Large intestine (tissue), 3 donors: ENCODE measurements at regions not wholly inside any gene's neighbourhood (a gene's known extent, or its start where the extent isn't known, plus 50 kb on each side); places are given as distances from the start of the nearest gene placed in this dataset.

Experiments
- DNase-seq, 2 donors: peaks; one replicate each; pipeline versions ENCODE4 v3.0.0 to v3.0.0-alpha.2; 2013
- H3K27ac ChIP-seq: one replicate; pipeline ENCODE4 v1.5.1; 2013; ENCODE audit warnings: low read length
- H3K27me3 ChIP-seq: 2 replicates; pipeline ENCODE4 v1.6.1; 2013; ENCODE audit warnings: low read length; ENCODE audit not compliant: control insufficient read depth, insufficient read depth
- H3K36me3 ChIP-seq: 2 replicates; pipeline ENCODE4 v1.6.1; 2013; ENCODE audit warnings: low read length; ENCODE audit not compliant: control insufficient read depth, insufficient read depth
- H3K4me1 ChIP-seq: one replicate; pipeline ENCODE4 v1.6.1; 2013; ENCODE audit warnings: low read length; ENCODE audit not compliant: control insufficient read depth, insufficient read depth
- H3K4me3 ChIP-seq: one replicate; pipeline ENCODE4 v1.5.1; 2013; ENCODE audit warnings: low read length
- H3K9me3 ChIP-seq: one replicate; pipeline ENCODE4 v1.6.1; 2013; ENCODE audit warnings: mild to moderate bottlenecking, low read depth, low read length, moderate library complexity; ENCODE audit not compliant: control insufficient read depth
- WGBS: methylation state at CpG from one replicate; pipeline ENCODE4 v1.1.5; 2013; ENCODE audit warnings: low lambda C conversion rate; ENCODE audit not compliant: insufficient coverage; 5-methylcytosine and 5-hydroxymethylcytosine counted together

- H3K36me3 ChIP-seq: no peaks in the 10 kb centered on the region
Measured at GRCh38 chr17:70256751-70257150, 87.4 kb downstream of the KCNJ2 start.

GRCh38 chr17:70258465-70258864 lies 89.1 kb downstream of the KCNJ2 start:
- Histone ChIP-seq H3K9me3 (no peaks in the 10 kb centered on the region), H3K4me3 (no peak overlapping the region), H3K4me1 (no peaks in the 10 kb centered on the region), H3K36me3 (no peaks in the 10 kb centered on the region), H3K27ac (no peak overlapping the region), H3K27me3 (no peaks in the 10 kb centered on the region)
- no peak for DNase-seq

More at GRCh38 chr17:70256751-70257150, 87.4 kb downstream of the KCNJ2 start:
- Histone ChIP-seq H3K4me3 (no peak overlapping the region), H3K27me3 (no peaks in the 10 kb centered on the region), H3K27ac (no peak overlapping the region), H3K4me1 (no peaks in the 10 kb centered on the region), H3K9me3 (no peaks in the 10 kb centered on the region)
- DNase-seq: no peak
- WGBS: 100% methylated on average over 1 of the region's 2 CpGs

GRCh38 chr17:70259400-70259799 lies 90.1 kb downstream of the KCNJ2 start:
- no peak for DNase-seq

GRCh38 chr17:70261170-70261569 lies 91.8 kb downstream of the KCNJ2 start:
- WGBS: no CpG with 5 or more reads among the region's 3 CpGs
- Histone ChIP-seq H3K27me3 (no peaks in the 10 kb centered on the region), H3K9me3 (no peaks in the 10 kb centered on the region)

More at GRCh38 chr17:70259400-70259799, 90.1 kb downstream of the KCNJ2 start:
- Histone ChIP-seq H3K9me3 (no peaks in the 10 kb centered on the region), H3K27me3 (no peaks in the 10 kb centered on the region), H3K36me3 (no peaks in the 10 kb centered on the region), H3K4me3 (no peak overlapping the region), H3K4me1 (no peaks in the 10 kb centered on the region), H3K27ac (no peak overlapping the region)
- WGBS: 100% methylated on average over 2 of the region's 3 CpGs

GRCh38 chr17:70265471-70265870 lies 96.1 kb downstream of the KCNJ2 start:
- Histone ChIP-seq H3K9me3 (no peaks in the 10 kb centered on the region), H3K27ac (no peak overlapping the region), H3K27me3 (no peaks in the 10 kb centered on the region), H3K4me1 (no peaks in the 10 kb centered on the region), H3K4me3 (no peak overlapping the region), H3K36me3 (no peaks in the 10 kb centered on the region)
- no peak for DNase-seq
- 75% methylated on average over 1 of the region's 2 CpGs for WGBS

More at GRCh38 chr17:70261170-70261569, 91.8 kb downstream of the KCNJ2 start:
- Histone ChIP-seq H3K4me1 (no peaks in the 10 kb centered on the region), H3K4me3 (no peak overlapping the region), H3K27ac (no peak overlapping the region), H3K36me3 (no peaks in the 10 kb centered on the region)
- DNase-seq: no peak

GRCh38 chr17:70266394-70266793 lies 97.1 kb downstream of the KCNJ2 start:
- Histone ChIP-seq H3K4me1 (no peaks in the 10 kb centered on the region), H3K4me3 (no peak overlapping the region), H3K9me3 (no peaks in the 10 kb centered on the region), H3K27me3 (no peaks in the 10 kb centered on the region), H3K36me3 (no peaks in the 10 kb centered on the region), H3K27ac (no peak overlapping the region)
- DNase-seq: no peak
- no CpG with 5 or more reads among the region's 2 CpGs for WGBS

- Histone ChIP-seq H3K9me3 (no peaks in the 10 kb centered on the region), H3K27me3 (no peaks in the 10 kb centered on the region), H3K27ac (no peak overlapping the region), H3K4me1 (no peaks in the 10 kb centered on the region), H3K4me3 (no peak overlapping the region), H3K36me3 (no peaks in the 10 kb centered on the region)
- no peak for DNase-seq
- no CpG with 5 or more reads among the region's 1 CpG for WGBS
Measured at GRCh38 chr17:70268383-70268782, 99.1 kb downstream of the KCNJ2 start.

- H3K27ac ChIP-seq: no peak overlapping the region
- no peaks in the 10 kb centered on the region for H3K27me3 ChIP-seq
Measured at GRCh38 chr17:70270554-70270953, 101.2 kb downstream of the KCNJ2 start.

GRCh38 chr17:70271200-70271599 lies 101.9 kb downstream of the KCNJ2 start:
- DNase-seq: no peak
- Histone ChIP-seq H3K27ac (no peak overlapping the region), H3K36me3 (no peaks in the 10 kb centered on the region), H3K27me3 (no peaks in the 10 kb centered on the region), H3K9me3 (no peaks in the 10 kb centered on the region), H3K4me1 (no peaks in the 10 kb centered on the region), H3K4me3 (no peak overlapping the region)
- 67% methylated on average over 3 of the region's 3 CpGs for WGBS

More at GRCh38 chr17:70270554-70270953, 101.2 kb downstream of the KCNJ2 start:
- H3K36me3 ChIP-seq: no peaks in the 10 kb centered on the region
- no peak for DNase-seq
- H3K4me3 ChIP-seq: no peak overlapping the region
- no peaks in the 10 kb centered on the region for H3K4me1 ChIP-seq
- H3K9me3 ChIP-seq: no peaks in the 10 kb centered on the region
- WGBS: 81% methylated on average over 5 of the region's 7 CpGs

GRCh38 chr17:70271672-70272071 lies 102.3 kb downstream of the KCNJ2 start:
- Histone ChIP-seq H3K27ac (no peak overlapping the region), H3K9me3 (no peaks in the 10 kb centered on the region), H3K4me1 (no peaks in the 10 kb centered on the region), H3K27me3 (no peaks in the 10 kb centered on the region), H3K36me3 (no peaks in the 10 kb centered on the region), H3K4me3 (no peak overlapping the region)
- WGBS: no CpG with 5 or more reads among the region's 3 CpGs
- no peak for DNase-seq

- 80% methylated on average over 1 of the region's 2 CpGs for WGBS
- DNase-seq: no peak
- Histone ChIP-seq H3K4me3 (no peak overlapping the region), H3K9me3 (no peaks in the 10 kb centered on the region), H3K36me3 (no peaks in the 10 kb centered on the region), H3K4me1 (no peaks in the 10 kb centered on the region), H3K27me3 (no peaks in the 10 kb centered on the region), H3K27ac (no peak overlapping the region)
Measured at GRCh38 chr17:70274255-70274654, 104.9 kb downstream of the KCNJ2 start.
